T-helper 2 cell treated with Interferon-gamma antibody and Interleukin-4, amounts not matched to agents 100 ng/mL and 5 ng/mL, for 36 hours (primary cell): ENCODE measurements at regions not wholly inside any gene's neighbourhood (a gene's known extent, or its start where the extent isn't known, plus 50 kb on each side); places are given as distances from the start of the nearest gene placed in this dataset.

Experiments used
- intact Hi-C: fragments of 100-400 bp; cut with micrococcal nuclease; formaldehyde crosslinking; loops from one replicate; pipeline ENCODE4 v1.15.1; 2023

- intact Hi-C loops, result no loop called here
Measured at GRCh38 chr6:8276148-8276547, 159.2 kb downstream of the SLC35B3 start.

GRCh38 chr6:8275667-8276066, 159.7 kb downstream of the SLC35B3 start:
- intact Hi-C loops, result no loop called here

GRCh38 chr6:8274226-8274625, 161.1 kb downstream of the SLC35B3 start:
- intact Hi-C loops, result no loop called here

GRCh38 chr6:8269872-8270454, 165.4 kb downstream of the SLC35B3 start:
- intact Hi-C loops, result no loop called here

- intact Hi-C loops, result no loop called here
Measured at GRCh38 chr6:8269094-8269493, 166.3 kb downstream of the SLC35B3 start.

GRCh38 chr6:8268606-8269005, 166.3 kb upstream of the EEF1E1 start:
- intact Hi-C loops, result no loop called here

- intact Hi-C loops, result no loop called here
Measured at GRCh38 chr6:8268156-8268555, 165.8 kb upstream of the EEF1E1 start.

- intact Hi-C loops, result no loop called here
Measured at GRCh38 chr6:8260610-8261009, 158.3 kb upstream of the EEF1E1 start.

GRCh38 chr6:8246403-8246802, 144.1 kb upstream of the EEF1E1 start:
- intact Hi-C loops, result no loop called here

- intact Hi-C loops, result no loop called here
Measured at GRCh38 chr6:8245726-8246125, 143.4 kb upstream of the EEF1E1 start.

GRCh38 chr6:8243475-8243874, 141.1 kb upstream of the EEF1E1 start:
- intact Hi-C loops, result no loop called here

- intact Hi-C loops, result no loop called here
Measured at GRCh38 chr6:8242885-8243284, 140.5 kb upstream of the EEF1E1 start.

GRCh38 chr6:8240301-8240700, 138.0 kb upstream of the EEF1E1 start:
- intact Hi-C loops, result no loop called here

- intact Hi-C loops, result no loop called here
Measured at GRCh38 chr6:8238773-8239683, 136.7 kb upstream of the EEF1E1 start.

GRCh38 chr6:8237668-8238067, 135.3 kb upstream of the EEF1E1 start:
- intact Hi-C loops, result no loop called here

- intact Hi-C loops, result no loop called here
Measured at GRCh38 chr6:8236956-8237355, 134.6 kb upstream of the EEF1E1 start.

GRCh38 chr6:8234321-8234720, 132.0 kb upstream of the EEF1E1 start:
- intact Hi-C loops, result no loop called here

- intact Hi-C loops, result no loop called here
Measured at GRCh38 chr6:8231956-8232355, 129.6 kb upstream of the EEF1E1 start.

GRCh38 chr6:8229915-8230756, 127.8 kb upstream of the EEF1E1 start:
- intact Hi-C loops, result no loop called here

GRCh38 chr6:8225113-8225512, 122.8 kb upstream of the EEF1E1 start:
- intact Hi-C loops, result no loop called here

GRCh38 chr6:8223678-8224077, 121.3 kb upstream of the EEF1E1 start:
- intact Hi-C loops, result no loop called here
